ENCODE measurements at regions not wholly inside any gene's neighbourhood (a gene's known extent, or its start where the extent isn't known, plus 50 kb on each side); places are given as distances from the start of the nearest gene placed in this dataset.

DNA sequence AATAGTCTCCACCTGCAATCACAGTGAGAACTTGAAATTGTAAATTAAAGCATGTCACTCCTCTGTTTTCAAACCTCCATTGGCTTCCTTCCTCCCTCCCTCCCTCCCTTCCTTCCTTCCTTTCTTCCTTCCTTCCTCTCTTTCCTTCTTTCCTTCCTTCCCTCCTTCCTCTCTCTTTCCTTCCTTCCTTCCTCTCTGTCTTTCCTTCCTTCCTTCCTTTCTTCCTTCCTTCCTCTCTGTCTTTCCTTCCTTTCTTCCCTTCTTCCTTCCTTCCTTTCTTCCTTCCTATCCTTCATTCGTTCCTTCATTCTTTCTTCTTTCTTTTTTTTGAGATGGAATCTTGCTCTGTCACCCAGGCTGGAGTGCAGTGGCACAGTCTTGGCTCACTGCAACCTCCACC is 595.0 kb upstream of the ZNF608 start:
- intact Hi-C loops (cut with DNase I): no loop called here
- WGBS, 2 donors: 82 to 94% methylated on average over 1 of the region's 1 CpG
- Histone ChIP-seq H3K9me3 (no peaks in the 10 kb centered on the region), H3K27ac (no peak overlapping the region), H3K4me3 (no peak overlapping the region), H3K36me3 (no peaks in the 10 kb centered on the region), H3K27me3 (no peaks in the 10 kb centered on the region), H3K4me1 (peaks cover 0 to 9% (median 5%) of the 10 kb centered on the region in 4 donors)
- TF ChIP-seq, protein P1, sequence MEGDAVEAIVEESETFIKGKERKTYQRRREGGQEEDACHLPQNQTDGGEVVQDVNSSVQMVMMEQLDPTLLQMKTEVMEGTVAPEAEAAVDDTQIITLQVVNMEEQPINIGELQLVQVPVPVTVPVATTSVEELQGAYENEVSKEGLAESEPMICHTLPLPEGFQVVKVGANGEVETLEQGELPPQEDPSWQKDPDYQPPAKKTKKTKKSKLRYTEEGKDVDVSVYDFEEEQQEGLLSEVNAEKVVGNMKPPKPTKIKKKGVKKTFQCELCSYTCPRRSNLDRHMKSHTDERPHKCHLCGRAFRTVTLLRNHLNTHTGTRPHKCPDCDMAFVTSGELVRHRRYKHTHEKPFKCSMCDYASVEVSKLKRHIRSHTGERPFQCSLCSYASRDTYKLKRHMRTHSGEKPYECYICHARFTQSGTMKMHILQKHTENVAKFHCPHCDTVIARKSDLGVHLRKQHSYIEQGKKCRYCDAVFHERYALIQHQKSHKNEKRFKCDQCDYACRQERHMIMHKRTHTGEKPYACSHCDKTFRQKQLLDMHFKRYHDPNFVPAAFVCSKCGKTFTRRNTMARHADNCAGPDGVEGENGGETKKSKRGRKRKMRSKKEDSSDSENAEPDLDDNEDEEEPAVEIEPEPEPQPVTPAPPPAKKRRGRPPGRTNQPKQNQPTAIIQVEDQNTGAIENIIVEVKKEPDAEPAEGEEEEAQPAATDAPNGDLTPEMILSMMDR (IDR thresholded peaks at IDR 0.05): no peak
- TF ChIP-seq POLR2A (IDR thresholded peaks at IDR 0.05): no peak
- TF ChIP-seq POLR2AphosphoS5 (IDR thresholded peaks at IDR 0.05): no peak
- TF ChIP-seq EP300 (IDR thresholded peaks at IDR 0.05): no peak
- no peak for DNase-seq

DNA sequence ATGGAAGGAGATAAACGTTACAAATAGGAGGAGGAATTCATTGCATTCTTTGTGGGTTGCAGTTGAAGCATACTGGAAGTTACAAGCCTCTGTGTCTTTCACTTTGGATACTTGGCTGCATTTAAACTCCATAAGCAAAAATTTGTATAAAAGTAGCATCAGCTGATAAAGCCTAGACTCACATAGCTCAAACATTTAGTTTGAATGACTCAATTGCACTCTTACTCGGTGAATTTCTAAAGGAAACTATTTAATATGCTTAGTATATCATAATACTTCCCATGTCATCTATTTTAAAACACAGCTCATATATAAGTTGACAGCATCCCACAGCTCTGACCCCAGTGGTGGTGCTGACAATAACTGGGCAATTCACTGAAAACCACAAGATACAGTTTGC is 596.6 kb upstream of the ZNF608 start:
- Histone ChIP-seq H3K4me1 (peaks cover 0 to 5% (median 2%) of the 10 kb centered on the region in 4 donors), H3K27me3 (no peaks in the 10 kb centered on the region), H3K4me3 (no peak overlapping the region), H3K9me3 (no peaks in the 10 kb centered on the region), H3K36me3 (no peaks in the 10 kb centered on the region), H3K27ac (no peak overlapping the region)
- 61 to 64% methylated on average over 2 of the region's 2 CpGs for WGBS, 2 donors
- no peak for DNase-seq
- TF ChIP-seq, protein P1 (IDR thresholded peaks at IDR 0.05): no peak
- TF ChIP-seq POLR2A (IDR thresholded peaks at IDR 0.05): no peak
- TF ChIP-seq EP300 (IDR thresholded peaks at IDR 0.05): no peak
- no peak for TF ChIP-seq POLR2AphosphoS5 (IDR thresholded peaks at IDR 0.05)
- intact Hi-C loops (cut with DNase I): no loop called here

DNA sequence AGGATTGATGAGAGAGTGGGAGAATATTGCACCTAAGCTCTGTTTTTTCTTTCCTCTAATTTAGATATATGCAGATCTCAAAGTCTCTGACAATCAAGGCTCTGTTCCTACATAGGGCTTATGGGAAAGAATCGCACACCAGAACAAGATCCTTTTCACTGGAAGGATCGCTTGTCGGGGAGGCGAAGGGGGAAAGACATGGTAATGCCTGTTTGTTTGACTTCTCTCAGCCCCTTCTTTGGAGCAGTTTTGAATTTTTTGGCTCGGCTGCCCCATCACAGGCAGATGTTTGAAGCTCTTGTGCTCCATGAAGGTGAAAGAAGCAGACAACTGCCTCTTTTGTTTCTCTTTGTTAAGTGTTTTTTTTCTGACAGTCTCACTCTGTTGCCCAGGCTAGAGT is 599.9 kb upstream of the ZNF608 start:
- H3K4me1 ChIP-seq: peaks cover 0 to 5% (median 2%) of the 10 kb centered on the region in 4 donors
- no peaks in the 10 kb centered on the region for H3K9me3 ChIP-seq
- no peak overlapping the region for H3K4me3 ChIP-seq
- 96 to 97% methylated on average over 5 of the region's 5 CpGs for WGBS, 2 donors
- no peaks in the 10 kb centered on the region for H3K27me3 ChIP-seq
- intact Hi-C loops (cut with DNase I): no loop called here
- DNase-seq: no peak
- H3K27ac ChIP-seq: no peak overlapping the region
- H3K36me3 ChIP-seq: no peaks in the 10 kb centered on the region
- no peak for TF ChIP-seq EP300 (IDR thresholded peaks at IDR 0.05)
- TF ChIP-seq POLR2A (IDR thresholded peaks at IDR 0.05): no peak
- TF ChIP-seq, protein P1 (IDR thresholded peaks at IDR 0.05): no peak
- TF ChIP-seq POLR2AphosphoS5 (IDR thresholded peaks at IDR 0.05): no peak

DNA sequence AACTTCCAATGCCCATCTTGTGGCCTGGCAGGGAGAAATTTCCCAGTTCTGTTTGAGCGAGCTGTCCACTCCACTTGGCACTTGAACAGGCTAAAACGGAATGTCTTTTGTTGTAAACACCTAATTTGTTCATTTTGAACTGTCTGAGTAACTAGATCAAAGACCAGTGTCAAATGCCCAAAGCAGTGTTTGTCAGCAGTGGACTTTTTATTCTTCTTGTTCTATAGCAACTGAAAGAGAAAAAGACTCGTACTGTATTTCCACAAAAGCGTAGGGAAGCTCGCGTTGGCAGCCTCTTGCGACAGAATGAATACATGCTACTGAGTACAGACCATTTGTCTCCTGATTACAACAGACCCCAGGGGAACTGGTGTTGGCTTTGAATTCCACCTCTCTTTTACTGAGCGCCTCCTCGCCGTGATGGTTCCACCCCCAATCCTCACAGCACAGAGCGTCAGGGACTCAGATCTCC is 601.8 kb upstream of the ZNF608 start:
- Histone ChIP-seq H3K9me3 (no peaks in the 10 kb centered on the region), H3K27ac (peak overlapping the region in 1 of 4 donors; percentile 26), H3K36me3 (no peaks in the 10 kb centered on the region), H3K4me3 (no peak overlapping the region), H3K4me1 (peaks cover 0 to 2% (median 0%) of the 10 kb centered on the region in 4 donors), H3K27me3 (no peaks in the 10 kb centered on the region)
- TF ChIP-seq, protein P1 (IDR thresholded peaks at IDR 0.05): no peak
- TF ChIP-seq EP300 (IDR thresholded peaks at IDR 0.05): no peak
- TF ChIP-seq POLR2A (IDR thresholded peaks at IDR 0.05): no peak
- no peak for TF ChIP-seq POLR2AphosphoS5 (IDR thresholded peaks at IDR 0.05)
- 94% methylated on average over 11 of the region's 11 CpGs for WGBS, 2 donors
- intact Hi-C loops (cut with DNase I): no loop called here
- no peak for DNase-seq

Measured in sigmoid colon (tissue), 6 donors.